ENCODE measurements at regions not wholly inside any gene's neighbourhood (a gene's known extent, or its start where the extent isn't known, plus 50 kb on each side); places are given as distances from the start of the nearest gene placed in this dataset.

DNA sequence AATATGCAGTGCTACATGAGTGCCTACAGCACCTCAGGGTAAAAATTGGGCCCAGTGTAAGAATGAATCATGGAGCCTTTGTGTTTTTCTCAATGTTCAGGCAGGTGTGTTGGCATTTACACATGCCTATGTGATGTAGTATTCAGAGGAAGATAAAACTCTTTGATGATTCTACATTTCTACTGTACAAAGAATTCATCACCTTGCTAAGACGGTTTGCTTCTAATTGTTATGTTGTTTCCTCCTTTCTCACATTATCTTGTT lies 867.3 kb downstream of the TTLL7 start:
- TF ChIP-seq, protein P1, sequence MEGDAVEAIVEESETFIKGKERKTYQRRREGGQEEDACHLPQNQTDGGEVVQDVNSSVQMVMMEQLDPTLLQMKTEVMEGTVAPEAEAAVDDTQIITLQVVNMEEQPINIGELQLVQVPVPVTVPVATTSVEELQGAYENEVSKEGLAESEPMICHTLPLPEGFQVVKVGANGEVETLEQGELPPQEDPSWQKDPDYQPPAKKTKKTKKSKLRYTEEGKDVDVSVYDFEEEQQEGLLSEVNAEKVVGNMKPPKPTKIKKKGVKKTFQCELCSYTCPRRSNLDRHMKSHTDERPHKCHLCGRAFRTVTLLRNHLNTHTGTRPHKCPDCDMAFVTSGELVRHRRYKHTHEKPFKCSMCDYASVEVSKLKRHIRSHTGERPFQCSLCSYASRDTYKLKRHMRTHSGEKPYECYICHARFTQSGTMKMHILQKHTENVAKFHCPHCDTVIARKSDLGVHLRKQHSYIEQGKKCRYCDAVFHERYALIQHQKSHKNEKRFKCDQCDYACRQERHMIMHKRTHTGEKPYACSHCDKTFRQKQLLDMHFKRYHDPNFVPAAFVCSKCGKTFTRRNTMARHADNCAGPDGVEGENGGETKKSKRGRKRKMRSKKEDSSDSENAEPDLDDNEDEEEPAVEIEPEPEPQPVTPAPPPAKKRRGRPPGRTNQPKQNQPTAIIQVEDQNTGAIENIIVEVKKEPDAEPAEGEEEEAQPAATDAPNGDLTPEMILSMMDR (IDR thresholded peaks at IDR 0.05) = no peak
- TF ChIP-seq POLR2A (IDR thresholded peaks at IDR 0.05) (no peak), EP300 (IDR thresholded peaks at IDR 0.05) (no peak), POLR2AphosphoS5 (IDR thresholded peaks at IDR 0.05) (no peak)
